Neural cell (in vitro differentiated cells): ENCODE measurements at regions not wholly inside any gene's neighbourhood (a gene's known extent, or its start where the extent isn't known, plus 50 kb on each side); places are given as distances from the start of the nearest gene placed in this dataset.

Source experiments
- EP300 ChIP-seq: fragments of 450-650 bp; conservative IDR thresholded peaks from 2 replicates; pipeline ENCODE4 v1.6.1; 2014; ENCODE audit warnings: antibody characterized with exemption, mild to moderate bottlenecking, moderate library complexity; ENCODE audit not compliant: poor library complexity, severe bottlenecking
- REST ChIP-seq: IDR thresholded peaks from 2 replicates; pipeline ENCODE4 v1.6.1; 2012; ENCODE audit warnings: borderline replicate concordance

GRCh38 chr3:96646596-96646995 lies 167.8 kb upstream of the EPHA6 start:
- no peak for TF ChIP-seq EP300
- no peak for TF ChIP-seq REST
